Prostate gland (tissue), 2 donors: ENCODE measurements at regions not wholly inside any gene's neighbourhood (a gene's known extent, or its start where the extent isn't known, plus 50 kb on each side); places are given as distances from the start of the nearest gene placed in this dataset.

Experiments
- CTCF ChIP-seq, 4 experiments: fragments of 200-600 bp in 2 of 4; fragments of 450-650 bp in 2 of 4; sonication (generic) in 2 of 4; IDR thresholded peaks; 1 replicate in 3 of 4; 2 replicates in 1 of 4; pipeline ENCODE4 v1.5.1; 2016 to 2019; ENCODE audit warnings: antibody characterized with exemption in 4 of 4, mild to moderate bottlenecking in 2 of 4, moderate library complexity in 2 of 4
- POLR2A ChIP-seq: fragments of 450-650 bp; IDR thresholded peaks from one replicate; pipeline ENCODE4 v1.6.1; 2016; ENCODE audit warnings: antibody characterized with exemption, mild to moderate bottlenecking
- POLR2AphosphoS5 ChIP-seq: sonication (generic); formaldehyde crosslinking; IDR thresholded peaks from one replicate; pipeline ENCODE4 v1.6.1; 2017; ENCODE audit warnings: antibody characterized with exemption

- no peak for TF ChIP-seq CTCF (IDR thresholded peaks at IDR 0.05)
- TF ChIP-seq POLR2AphosphoS5 = no peak
- no peak for TF ChIP-seq POLR2A
Observed at GRCh38 chr20:24868396-24868927, 80.6 kb upstream of the CST7 start.
